Gastrocnemius medialis (tissue), 4 donors: ENCODE measurements at regions not wholly inside any gene's neighbourhood (a gene's known extent, or its start where the extent isn't known, plus 50 kb on each side); places are given as distances from the start of the nearest gene placed in this dataset.
"Not testable (repeated sequence)": the region's sequence is repeated elsewhere in the genome, so short reads cannot be mapped to it uniquely, and the experiment has no call there.

Experiments
- ATAC-seq, 2 donors: fragments of 150-250 bp; one replicate each; pipeline ENCODE4 v1.9.1; 2016
- DNase-seq, 2 donors: peaks; one replicate each; pipeline ENCODE4 v3.0.0-alpha.2; 2019
- H3K27ac ChIP-seq, 4 donors: fragments of 200-600 bp; sonication (generic); 1 replicate in 1 of 4; 2 replicates in 3 of 4; pipeline ENCODE4 v1.5.1; 2016 to 2018; ENCODE audit warnings: mild to moderate bottlenecking in 2 of 4, moderate library complexity in 1 of 4
- H3K27me3 ChIP-seq, 3 donors: fragments of 200-600 bp; sonication (generic) in 2 of 3; 1 replicate in 1 of 3; 2 replicates in 2 of 3; pipeline versions ENCODE4 v1.5.1 to v1.6.0; 2016 to 2019; ENCODE audit warnings: mild to moderate bottlenecking in 1 of 3, moderate library complexity in 1 of 3
- H3K36me3 ChIP-seq, 2 donors: fragments of 200-600 bp; sonication (generic) in 1 of 2; one replicate each; pipeline ENCODE4 v1.5.1; 2017 to 2018
- H3K4me1 ChIP-seq, 2 donors: fragments of 200-600 bp; sonication (generic) in 1 of 2; one replicate each; pipeline ENCODE4 v1.5.1; 2016 to 2017; ENCODE audit warnings: mild to moderate bottlenecking in 2 of 2
- H3K4me3 ChIP-seq, 4 donors: fragments of 200-600 bp; sonication (generic) in 3 of 4; 1 replicate in 1 of 4; 2 replicates in 3 of 4; pipeline ENCODE4 v1.5.1; 2016 to 2019; ENCODE audit warnings: mild to moderate bottlenecking in 2 of 4
- H3K9me3 ChIP-seq, 3 donors: fragments of 200-600 bp; sonication (generic) in 2 of 3; 1 replicate in 1 of 3; 2 replicates in 2 of 3; pipeline ENCODE4 v1.5.1; 2016 to 2019
- CTCF ChIP-seq, 5 experiments: fragments of 450-650 bp in 3 of 5; fragments of 200-600 bp in 2 of 5; sonication (generic) in 2 of 5; IDR thresholded peaks in 4 of 5; conservative IDR thresholded peaks in 1 of 5; 1 replicate in 4 of 5; 2 replicates in 1 of 5; pipeline ENCODE4 v1.5.1; 2016 to 2019; ENCODE audit warnings: antibody characterized with exemption in 5 of 5, mild to moderate bottlenecking in 3 of 5, moderate library complexity in 3 of 5
- POLR2A ChIP-seq, 2 donors: fragments of 450-650 bp; IDR thresholded peaks; one replicate each; pipeline ENCODE4 v1.6.1; 2017; ENCODE audit warnings: antibody characterized with exemption in 2 of 2, mild to moderate bottlenecking in 2 of 2, moderate library complexity in 2 of 2
- in situ Hi-C, 4 donors: fragments of 200-750 bp; cut with MboI; loops; one replicate each; pipeline versions ENCODE4 v1.15.0 to v1.8.0; 2017; ENCODE audit warnings: low sequenced_read_pairs in 4 of 4
- intact Hi-C: fragments of 100-400 bp; cut with DNase I; formaldehyde crosslinking; loops from one replicate; pipeline ENCODE4 v1.15.1; 2023; ENCODE audit warnings: low total_unique reads

DNA sequence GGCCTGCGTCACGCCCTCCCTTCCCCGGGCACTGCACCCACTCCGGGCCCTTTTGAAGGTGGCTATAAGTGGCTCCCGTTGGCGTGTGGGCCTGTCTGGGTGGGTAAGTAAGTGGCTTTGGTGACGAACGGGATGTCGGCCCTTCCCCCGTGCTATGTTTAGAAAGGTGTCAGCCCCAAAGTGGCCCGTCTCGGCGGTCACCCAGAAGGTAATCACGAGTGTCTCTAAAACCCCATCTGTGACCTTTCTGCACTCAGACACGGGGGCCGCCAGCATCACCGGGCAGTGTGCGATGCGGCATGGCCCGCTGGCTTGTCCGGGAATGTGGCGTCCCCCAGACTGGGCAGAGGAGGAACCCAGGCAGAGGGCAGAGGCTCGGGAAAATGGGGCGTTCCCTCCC, 88.2 kb downstream of the IRX5 start:
- ATAC-seq (no peak), DNase-seq (no peak)
- H3K4me1 ChIP-seq: no peaks in the 10 kb centered on the region
- intact Hi-C loops: no loop called here
- no peak overlapping the region for H3K27ac ChIP-seq
- no peaks in the 10 kb centered on the region for H3K27me3 ChIP-seq
- no peak for TF ChIP-seq POLR2A (IDR thresholded peaks at IDR 0.05)
- H3K9me3 ChIP-seq: peaks cover 0 to 4% (median 0%) of the 10 kb centered on the region in 3 donors
- no peaks in the 10 kb centered on the region for H3K36me3 ChIP-seq
- in situ Hi-C loops: no loop called here
- no peak overlapping the region for H3K4me3 ChIP-seq

- Histone ChIP-seq H3K27me3 (no peaks in the 10 kb centered on the region), H3K27ac (no peak overlapping the region), H3K9me3 (peaks cover 0 to 4% (median 0%) of the 10 kb centered on the region in 3 donors), H3K36me3 (no peaks in the 10 kb centered on the region), H3K4me1 (no peaks in the 10 kb centered on the region), H3K4me3 (no peak overlapping the region)
- no peak for TF ChIP-seq POLR2A (IDR thresholded peaks at IDR 0.05)
- DNase-seq (no peak), ATAC-seq (no peak)
- in situ Hi-C loops: no loop called here
- intact Hi-C loops: no loop called here
These were observed 88.9 kb downstream of the IRX5 start for GRCh38 chr16:55019419-55020131.

DNA sequence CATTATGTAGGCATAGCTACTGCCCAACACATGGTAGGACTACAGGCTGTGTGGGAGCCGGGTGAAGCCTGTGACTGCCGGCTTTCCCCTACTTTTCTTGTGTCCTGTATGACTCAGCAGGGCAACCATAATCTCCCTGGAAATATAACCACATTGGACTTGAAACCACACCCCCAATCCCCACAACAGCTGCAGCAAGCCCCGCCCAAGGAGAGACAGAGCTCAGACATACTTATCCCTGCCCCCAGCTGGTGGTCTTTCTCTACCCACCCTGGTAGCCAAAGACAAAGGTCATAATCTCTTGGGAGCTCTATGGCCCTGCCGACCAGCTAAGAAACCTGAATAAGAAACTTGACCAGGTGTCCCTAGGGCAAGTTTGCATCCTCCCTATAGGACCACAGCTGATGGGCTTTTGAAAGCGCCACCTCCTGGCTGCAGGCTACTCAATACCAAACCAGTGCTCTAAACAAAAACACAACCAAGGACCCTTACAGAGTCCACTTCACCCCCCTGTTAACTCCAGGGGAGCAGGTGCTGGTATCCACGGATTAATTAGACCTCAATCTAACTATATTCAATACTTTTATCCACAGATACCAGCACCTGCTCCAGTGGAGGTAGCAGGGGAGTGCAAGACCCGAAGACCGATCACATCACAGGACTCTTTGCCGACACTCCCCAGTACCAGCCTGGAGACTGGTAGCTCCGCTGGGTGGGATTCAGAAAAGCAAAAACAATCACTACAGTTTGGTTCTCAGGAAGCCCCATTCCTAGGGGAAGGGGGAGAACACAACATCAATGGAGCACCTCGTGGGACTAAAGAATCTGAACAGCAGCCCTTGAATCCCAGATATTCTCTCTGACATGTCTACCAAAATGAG, 91.2 kb downstream of the IRX5 start:
- no peaks in the 10 kb centered on the region for H3K4me1 ChIP-seq
- H3K27me3 ChIP-seq: no peaks in the 10 kb centered on the region
- no peak overlapping the region for H3K4me3 ChIP-seq
- peaks cover 0 to 4% (median 0%) of the 10 kb centered on the region in 3 donors for H3K9me3 ChIP-seq
- no peak for TF ChIP-seq CTCF (IDR thresholded peaks at IDR 0.05 in 4 of 5, conservative IDR thresholded peaks at IDR 0.05 in 1 of 5)
- TF ChIP-seq POLR2A (IDR thresholded peaks at IDR 0.05): no peak
- no peaks in the 10 kb centered on the region for H3K36me3 ChIP-seq
- in situ Hi-C loops (no loop called here), intact Hi-C loops (no loop called here)
- no peak for DNase-seq
- H3K27ac ChIP-seq: no peak overlapping the region
- no peak for ATAC-seq

DNA sequence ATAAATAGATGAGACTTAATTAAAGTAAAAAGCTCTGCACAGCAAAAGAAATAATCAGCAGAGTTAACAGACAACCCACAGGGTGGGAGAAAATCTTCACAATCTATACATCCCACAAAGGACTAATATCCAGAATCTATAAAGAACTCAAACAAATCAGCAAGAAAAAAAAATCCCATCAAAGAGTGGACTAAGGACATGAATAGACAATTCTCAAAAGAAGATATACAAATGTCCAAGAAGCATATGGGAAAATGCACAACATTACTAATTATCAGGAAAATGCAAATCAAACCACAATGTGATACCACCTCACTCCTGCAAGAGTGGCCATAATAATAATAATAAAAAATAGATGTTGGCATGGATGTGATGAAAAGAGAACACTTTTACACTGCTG, 96.6 kb downstream of the IRX5 start:
- H3K4me3 ChIP-seq, in situ Hi-C loops, intact Hi-C loops, H3K27me3 ChIP-seq, H3K9me3 ChIP-seq, DNase-seq, H3K36me3 ChIP-seq, ATAC-seq, H3K27ac ChIP-seq, H3K4me1 ChIP-seq: not testable (repeated sequence)

- in situ Hi-C loops: no loop called here
- ATAC-seq (no peak), DNase-seq (no peak)
- Histone ChIP-seq H3K27ac (no peak overlapping the region), H3K4me3 (no peak overlapping the region), H3K27me3 (no peaks in the 10 kb centered on the region), H3K36me3 (no peaks in the 10 kb centered on the region), H3K4me1 (no peaks in the 10 kb centered on the region), H3K9me3 (no peaks in the 10 kb centered on the region)
- TF ChIP-seq POLR2A (IDR thresholded peaks at IDR 0.05): no peak
- no peak for TF ChIP-seq CTCF (IDR thresholded peaks at IDR 0.05 in 4 of 5, conservative IDR thresholded peaks at IDR 0.05 in 1 of 5)
- intact Hi-C loops: no loop called here
These were observed 98.8 kb downstream of the IRX5 start for GRCh38 chr16:55029509-55029908.

DNA sequence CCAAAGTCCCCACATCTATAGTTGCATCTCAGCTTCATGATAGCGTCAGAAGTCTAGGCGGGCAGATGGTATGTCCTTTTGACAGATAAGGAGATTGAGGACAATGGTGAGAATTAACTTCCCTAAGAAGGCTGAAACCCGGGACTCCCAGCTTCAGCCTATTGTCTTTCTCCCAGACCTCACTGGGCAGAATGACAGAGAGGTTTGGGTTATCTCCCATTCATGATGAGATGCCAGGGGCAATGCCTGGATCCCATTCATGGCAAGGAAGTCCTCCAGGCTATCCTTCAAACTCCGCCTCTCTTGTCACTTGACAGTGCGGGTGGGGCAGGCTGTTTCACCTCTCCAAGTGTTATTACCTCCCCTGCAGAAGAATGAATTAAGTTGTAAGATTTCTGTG, 100.3 kb downstream of the IRX5 start:
- TF ChIP-seq POLR2A (IDR thresholded peaks at IDR 0.05): no peak
- no peak for TF ChIP-seq CTCF (IDR thresholded peaks at IDR 0.05 in 4 of 5, conservative IDR thresholded peaks at IDR 0.05 in 1 of 5)
- H3K27me3 ChIP-seq: no peaks in the 10 kb centered on the region
- H3K9me3 ChIP-seq: no peaks in the 10 kb centered on the region
- DNase-seq: no peak
- in situ Hi-C loops: no loop called here
- H3K36me3 ChIP-seq: no peaks in the 10 kb centered on the region
- H3K4me1 ChIP-seq: no peaks in the 10 kb centered on the region
- no peak overlapping the region for H3K27ac ChIP-seq
- intact Hi-C loops: no loop called here
- no peak for ATAC-seq
- no peak overlapping the region for H3K4me3 ChIP-seq
